Activated T-cell treated with anti-CD3 and anti-CD28 coated beads for 4 hours (primary cell): ENCODE measurements at regions not wholly inside any gene's neighbourhood (a gene's known extent, or its start where the extent isn't known, plus 50 kb on each side); places are given as distances from the start of the nearest gene placed in this dataset.

Experiments
- DNase-seq: peaks from one replicate; pipeline ENCODE4 v3.0.0-alpha.2; 2020

DNA sequence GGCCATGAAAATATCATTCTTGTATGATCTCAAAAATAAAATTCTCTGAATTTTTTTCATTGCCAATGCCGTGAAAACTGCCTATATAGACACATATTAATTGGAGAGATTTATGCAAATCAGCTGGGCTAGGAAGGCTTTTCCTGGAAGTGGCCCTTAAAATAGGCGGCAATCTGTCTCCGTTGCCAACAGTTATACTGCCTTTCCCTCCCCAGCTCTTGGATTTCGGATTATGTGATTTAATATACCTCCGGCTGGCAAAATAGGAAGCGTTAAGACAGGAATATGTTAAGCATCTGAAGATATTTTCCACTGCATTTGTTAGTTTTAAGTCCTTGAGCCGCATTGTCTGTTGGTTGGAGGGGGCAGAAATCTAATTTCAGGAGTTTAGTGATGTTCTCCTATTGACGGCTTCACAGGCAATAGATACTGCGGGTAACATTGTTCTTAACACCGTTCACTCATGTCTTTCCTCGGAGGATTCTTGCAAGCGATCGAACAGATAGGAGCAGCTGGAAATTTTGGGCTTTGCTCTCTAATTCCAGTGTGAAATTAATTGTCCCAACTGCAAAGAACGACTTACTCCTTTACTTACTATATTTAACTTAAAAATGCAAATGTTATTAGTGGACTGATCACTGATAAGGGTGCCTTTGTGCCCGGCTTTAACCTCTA is 113.3 kb downstream of the LINC00237 start:
- no peak for DNase-seq

DNA sequence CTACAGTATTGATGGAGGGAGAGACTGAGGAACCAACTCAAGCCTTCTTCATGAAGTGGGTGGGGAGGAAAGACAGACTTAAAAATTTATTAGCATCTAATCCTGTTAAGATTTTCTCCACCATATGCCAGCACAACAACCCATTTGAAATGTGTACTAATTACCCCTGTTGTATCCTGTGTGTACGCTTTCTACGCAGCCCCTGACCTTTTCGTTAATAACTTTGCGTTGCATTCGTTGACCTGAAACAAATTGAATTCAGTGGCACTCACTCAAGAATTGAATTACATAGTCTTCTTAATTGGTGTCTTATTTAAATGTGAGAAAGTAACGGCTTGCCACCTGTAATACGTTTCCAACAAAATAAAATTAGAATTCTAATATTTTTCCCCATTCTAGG is 113.9 kb downstream of the LINC00237 start:
- DNase-seq: no peak

DNA sequence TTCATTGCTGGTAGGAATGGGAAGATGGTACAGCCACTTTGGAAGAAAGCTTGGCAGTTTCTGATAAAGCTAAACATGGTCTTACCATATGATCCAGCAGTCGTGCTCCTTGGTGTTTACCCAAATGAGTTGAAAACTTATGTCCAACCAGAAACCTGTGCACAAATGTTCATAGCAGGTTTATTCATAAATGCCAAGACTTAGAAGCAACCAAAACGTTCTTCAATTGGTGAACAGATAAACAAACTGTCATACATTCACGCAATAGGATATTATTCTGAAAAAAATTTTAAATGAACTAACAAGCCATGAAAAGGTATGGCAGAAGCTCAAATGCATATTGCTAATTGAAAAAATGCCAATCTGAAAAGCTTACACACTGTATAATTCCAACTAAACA is 117.1 kb downstream of the LINC00237 start:
- DNase-seq: no peak

DNA sequence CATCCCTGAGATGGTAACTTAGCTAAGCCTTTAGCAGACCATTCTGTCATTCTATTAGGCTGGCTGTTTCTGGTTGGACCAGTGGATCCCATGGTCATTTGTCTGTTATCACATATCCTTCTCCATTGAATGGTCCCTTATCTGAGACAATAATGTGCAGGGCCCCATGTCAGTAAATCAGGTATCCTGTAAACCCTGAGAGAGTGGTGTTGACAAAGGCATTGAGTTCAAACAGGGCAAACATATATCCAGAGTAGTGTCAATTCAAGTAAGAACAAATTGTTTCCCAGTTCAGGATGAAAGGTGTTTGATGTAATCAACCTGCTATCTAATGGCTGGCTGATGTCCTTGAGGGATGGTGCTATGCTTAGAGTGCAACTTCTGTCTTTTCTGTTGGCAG is 126.2 kb downstream of the LINC00237 start:
- DNase-seq: no peak

DNA sequence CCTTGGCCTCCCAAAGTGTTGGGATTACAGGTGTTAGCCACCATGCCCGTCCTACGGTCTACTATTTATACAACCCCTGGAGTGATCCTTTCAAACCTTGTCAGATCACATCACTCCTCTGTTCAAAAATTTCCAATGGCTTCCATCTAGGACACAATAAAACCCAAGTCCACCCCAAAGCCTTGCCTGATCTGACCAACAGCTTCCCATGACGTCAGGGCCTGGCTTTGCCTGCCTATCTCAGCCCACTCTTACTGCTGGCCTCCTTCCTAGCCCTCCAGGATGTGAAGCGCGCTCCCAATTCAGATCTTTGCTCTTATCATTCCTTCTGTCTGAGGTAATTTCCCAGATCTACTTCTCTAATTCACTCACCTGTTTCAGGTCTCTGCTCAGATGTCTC is 128.4 kb downstream of the LINC00237 start:
- DNase-seq: no peak

DNA sequence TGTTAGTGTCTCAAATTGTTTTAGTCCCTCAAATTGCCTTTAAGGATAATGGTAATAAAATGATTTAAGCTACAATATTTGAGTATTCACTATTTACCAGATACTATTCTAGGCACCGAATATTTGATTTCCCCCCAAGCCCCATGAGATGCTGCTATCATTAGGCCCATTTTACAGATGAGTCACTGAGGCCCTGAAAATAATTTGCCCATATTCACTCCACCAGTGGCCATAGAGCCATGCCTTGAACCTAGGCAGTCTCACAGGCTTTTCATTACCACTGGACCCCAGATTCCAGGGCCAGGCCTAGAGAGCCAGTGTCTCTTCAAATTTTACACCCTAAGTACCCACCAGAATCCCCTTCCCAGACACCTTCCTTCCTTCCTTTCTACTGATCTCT is 133.7 kb downstream of the LINC00237 start:
- DNase-seq: no peak

DNA sequence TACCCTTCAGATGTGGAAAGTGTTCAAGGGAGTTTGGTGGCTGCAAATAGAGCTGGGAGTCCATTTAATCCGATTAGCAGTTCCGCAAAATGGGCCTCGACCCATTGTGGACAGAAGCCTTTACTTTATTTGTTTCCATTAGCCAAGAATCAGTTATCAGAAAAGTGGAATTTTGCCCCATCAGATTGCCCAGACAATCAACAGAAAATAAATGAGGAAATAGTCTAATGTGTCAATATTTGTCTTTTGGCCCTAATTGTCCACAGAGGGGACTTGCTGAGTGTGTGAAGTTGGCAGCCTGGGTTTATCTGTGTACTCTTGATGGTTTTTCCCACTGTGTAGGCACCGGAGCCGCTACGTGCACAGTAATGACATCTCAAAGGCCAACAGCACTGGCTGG is 134.3 kb downstream of the LINC00237 start:
- no peak for DNase-seq

DNA sequence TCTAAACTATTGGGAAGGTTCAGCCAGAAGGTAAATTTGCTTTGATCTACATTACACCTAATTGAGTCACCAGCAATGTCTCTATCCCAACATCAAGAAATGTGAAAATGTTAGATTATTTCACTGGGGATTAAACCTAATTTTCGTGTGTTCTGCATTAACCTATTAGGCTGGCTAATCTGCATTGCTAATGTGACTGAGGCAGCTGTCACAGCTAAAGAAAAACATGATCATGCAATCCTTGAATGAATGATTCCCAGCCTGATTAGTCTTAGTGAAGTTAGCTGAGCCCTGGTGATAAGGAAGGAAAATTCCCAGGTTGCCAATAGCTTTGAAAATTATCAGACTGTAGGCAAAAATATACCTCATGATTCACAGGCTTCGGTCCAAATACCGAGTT is 135.3 kb downstream of the LINC00237 start:
- no peak for DNase-seq

DNA sequence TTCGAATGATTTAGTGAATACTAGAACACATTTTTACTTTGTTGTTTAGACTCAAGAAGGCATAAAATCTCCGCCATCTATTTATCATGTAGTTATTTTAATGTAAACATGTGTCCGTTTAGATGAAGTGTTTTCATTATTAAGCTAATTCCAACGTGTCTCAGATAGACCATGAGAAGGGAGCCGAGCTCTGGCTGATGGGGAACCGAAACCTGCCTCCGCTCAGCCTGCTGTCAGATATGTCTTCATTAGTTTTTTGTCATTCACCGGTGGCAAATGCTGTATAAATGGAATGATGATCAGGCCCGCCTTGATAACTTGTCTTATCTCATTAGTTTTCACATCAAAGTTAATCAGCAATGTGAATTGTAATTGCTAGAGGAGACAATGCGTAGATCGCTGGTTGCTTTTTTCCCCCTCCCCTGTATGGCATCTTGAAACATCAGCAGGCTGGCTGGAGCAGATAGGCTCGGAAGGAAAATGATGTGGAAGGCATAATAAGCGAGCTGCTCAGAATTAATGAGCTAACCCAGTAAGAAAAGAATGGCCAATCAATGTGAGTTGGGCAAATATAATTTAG is 136.4 kb downstream of the LINC00237 start:
- no peak for DNase-seq

DNA sequence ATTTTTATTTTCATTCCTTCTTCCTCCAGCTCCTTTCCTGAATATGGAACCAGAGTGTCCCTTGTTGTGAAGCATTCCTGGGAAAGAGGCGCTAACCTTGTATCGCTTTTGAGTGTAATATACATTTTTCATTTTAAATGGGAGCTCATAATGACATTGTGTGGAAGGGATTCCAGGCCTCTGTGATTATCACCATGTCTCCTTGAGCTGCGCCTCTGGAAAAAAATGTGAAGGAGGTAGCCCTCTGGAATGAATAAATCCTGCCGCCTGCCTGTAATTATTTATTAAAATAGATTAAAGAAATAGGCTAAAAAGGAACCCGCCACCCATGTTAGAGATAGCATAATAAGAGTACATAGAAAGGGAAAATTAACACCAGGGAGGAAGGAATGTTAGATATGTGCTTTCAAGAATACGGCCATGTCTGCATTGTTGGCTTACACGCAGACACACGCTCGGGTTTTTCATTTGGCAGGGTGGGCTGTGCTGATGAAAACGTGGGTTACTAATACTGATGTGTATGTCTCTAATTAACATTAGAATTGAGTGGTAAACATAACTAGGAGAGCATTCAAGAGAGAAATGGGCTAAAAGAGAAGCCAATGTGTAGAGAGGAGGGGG is 138.5 kb downstream of the LINC00237 start:
- no peak for DNase-seq

DNA sequence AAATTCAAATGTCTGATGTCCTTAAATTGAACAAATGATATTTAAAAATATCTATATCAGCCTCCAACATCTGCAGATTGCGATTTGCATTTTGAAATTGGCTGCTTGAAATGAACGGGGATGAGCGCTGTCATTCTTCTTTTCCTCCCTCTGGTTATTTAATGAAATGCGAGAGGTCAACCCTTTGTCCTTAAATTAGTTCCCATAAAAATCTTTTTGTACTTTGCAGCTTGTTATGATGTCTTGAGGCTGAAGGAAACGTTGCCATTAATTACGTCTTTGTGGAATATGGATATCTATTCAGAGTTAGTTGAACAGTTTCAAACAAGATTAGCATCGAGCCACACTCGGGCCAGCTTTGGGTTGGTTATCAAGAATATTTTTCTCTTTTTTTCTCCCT is 140.0 kb downstream of the LINC00237 start:
- no peak for DNase-seq

DNA sequence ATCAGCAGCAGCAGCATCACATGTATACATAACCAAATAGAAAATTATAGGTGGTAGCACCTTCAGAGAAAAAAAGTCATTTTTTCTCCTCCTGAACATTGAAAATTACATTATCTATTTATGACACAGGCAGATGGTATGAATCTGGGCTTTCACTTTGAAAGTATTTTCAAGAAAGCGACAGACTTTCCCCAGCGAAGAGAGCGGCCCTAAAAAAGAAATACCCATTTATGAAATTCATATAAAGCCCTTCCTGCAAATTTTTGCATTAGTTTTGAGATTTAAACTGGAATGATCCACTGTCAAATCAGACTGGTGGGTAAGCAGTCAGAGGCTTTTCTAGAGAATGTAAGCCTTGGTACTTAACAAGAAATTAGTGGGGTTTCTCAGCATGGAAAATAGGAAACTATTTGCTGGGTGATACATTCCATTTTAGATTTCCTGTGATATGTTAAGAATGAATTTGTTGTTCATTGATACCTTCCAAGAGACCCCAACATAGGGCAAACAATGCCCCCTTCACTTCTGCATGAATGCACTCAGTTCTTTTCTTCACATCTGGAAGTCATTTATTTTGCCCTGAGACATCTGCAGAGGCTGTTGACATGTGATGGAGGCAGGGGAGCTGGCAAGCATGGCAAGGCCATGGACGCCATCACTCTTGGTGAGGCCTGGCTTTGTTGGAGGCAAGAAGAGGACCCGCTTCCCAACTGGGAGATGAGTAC is 147.0 kb downstream of the LINC00237 start:
- DNase-seq: no peak

DNA sequence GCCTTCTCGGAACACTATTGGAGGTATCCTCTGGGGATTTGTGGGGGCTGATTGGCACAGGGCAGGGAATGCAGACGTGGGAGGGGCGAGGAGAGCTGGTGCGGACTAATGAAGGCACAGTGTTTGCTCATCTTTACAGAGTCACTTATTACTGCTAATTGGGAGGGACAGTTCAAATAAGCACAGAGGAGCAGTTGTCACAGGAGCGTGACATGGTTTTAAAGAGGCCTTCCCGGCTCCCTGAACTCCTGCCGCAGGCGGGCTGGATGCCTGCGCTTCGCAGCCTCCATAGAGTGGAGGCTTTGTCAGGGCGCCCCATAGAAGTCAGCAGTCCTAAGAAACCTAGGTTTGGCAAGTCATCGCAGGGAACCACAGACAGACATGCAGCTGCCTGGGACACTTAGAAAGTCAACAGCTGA is 149.6 kb downstream of the LINC00237 start:
- DNase-seq: no peak

DNA sequence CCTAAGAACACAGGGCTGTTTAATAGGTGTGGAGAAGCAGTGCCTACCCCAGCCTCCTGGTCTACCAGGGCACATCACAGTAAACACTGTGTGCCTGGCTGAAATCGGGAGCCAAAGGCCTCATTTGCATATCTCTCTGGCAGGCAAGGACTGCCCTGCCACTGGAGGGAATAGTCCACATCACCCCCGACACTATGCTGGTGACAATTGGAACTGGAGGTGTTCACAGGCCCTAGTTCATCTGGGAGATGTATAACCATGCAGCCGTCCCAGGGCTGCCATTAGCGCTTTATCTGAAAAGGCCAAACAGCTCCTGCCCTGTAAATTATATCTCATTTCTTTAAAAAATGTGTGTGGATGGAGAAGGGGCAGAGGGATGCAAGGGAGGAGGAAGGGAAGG is 150.3 kb downstream of the LINC00237 start:
- no peak for DNase-seq

DNA sequence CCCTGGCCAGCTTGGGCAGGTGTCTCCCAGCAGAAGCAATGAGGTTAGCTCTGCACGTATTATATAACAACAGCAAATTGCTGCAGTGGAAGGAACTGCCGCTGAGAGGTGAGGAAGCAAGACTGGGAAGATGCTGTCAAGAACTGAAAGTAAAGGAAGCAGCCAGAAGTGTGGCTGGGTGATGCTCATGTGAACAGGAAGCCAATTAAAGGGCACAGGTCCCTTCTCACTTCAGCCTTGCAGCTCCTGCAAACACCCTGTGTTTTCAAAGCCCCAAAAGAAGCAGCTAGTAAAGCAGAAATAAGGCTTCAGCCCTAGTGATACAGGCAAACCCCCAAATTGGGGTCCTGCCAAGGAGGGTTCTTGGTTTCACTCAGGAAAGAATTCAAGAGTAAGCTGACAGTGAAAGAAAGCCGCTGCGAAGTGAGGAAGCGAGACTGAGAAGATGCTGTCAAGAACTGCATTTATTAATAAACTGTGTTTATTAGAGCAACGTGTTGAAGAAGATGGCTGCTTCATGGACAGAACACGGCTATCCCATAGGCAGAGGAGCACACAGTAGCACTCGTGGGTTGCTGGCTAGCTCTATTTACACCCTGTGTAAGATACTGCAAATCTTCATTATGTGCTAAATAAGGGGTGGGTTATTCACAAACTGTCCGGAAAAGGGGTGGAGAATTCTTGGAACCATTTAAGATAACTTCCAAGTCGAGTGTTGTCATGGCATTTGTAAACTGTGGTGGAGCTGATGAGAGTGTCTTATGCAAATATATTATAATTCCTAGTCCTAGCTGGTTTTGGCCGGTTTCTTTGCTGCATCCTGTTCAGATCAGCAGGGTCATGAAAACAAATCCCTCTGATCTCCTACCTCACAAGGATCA is 152.2 kb downstream of the LINC00237 start:
- no peak for DNase-seq

DNA sequence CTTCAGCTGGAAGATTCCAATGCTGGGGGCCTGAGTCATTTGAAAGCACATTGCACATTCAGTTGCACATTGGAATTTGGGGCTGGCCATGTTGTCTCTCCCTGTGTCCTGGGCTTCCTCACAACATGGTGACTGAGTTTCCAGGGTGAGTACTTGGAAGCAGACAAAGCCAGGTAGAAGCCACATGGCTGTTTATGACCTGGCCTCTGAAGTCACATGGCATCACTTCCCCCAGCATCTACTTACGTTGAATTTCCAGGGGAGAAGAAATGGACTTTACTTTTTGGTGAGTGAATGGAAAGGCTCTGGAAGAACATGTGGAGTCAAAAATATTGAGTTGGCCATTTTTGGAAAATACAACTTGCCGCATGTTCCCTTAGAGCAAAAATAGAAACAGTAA is 155.5 kb downstream of the LINC00237 start:
- no peak for DNase-seq

DNA sequence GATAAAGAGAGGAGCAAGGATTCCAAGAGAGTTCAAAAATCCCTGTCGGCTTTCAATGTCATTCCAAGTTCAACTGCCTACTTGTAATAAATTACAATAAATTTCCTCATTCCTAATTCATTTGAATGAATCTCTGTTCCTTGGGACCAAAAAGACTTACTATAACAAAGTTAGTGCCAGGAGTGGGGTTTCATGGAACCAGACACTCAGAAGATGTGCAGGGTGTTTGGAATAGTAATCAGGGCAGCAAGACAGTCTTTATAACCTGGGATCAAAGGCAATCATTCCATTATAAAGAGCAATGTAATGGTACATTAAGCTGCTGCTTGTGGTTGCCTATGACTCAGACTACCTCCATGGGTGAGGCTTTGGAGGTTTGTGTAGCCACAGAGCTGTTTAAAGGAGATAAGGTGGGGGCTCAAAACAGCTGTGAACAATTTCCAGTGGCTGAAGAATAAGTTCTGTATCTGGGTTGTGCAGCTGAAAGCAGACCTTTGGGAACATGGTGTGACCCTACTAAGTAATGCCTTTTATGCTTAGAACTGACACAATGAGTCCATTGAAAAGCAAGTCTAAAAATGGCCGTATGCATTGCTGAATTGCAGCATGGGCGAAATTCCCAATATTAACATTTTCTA is 159.9 kb downstream of the LINC00237 start:
- DNase-seq: no peak

DNA sequence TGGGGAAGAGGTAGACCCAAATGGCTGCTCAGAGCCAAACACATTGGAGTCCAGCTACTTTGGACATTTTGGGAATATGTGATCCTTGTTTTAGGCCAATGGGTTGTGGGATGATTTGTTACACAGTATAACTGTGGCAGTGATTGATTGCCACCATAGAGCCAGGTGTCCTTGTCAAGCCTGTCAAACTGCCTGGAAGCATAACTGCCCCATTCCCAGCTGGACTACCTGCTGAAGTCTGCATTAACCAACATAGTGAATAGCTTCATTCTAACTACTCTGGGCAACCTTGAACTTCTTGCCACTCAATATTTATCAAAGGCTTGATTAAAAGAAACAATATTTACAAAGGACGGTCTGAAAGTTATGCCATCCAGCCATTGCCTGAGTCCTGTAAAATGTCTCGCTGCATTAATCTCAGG is 164.7 kb downstream of the LINC00237 start:
- DNase-seq: no peak

DNA sequence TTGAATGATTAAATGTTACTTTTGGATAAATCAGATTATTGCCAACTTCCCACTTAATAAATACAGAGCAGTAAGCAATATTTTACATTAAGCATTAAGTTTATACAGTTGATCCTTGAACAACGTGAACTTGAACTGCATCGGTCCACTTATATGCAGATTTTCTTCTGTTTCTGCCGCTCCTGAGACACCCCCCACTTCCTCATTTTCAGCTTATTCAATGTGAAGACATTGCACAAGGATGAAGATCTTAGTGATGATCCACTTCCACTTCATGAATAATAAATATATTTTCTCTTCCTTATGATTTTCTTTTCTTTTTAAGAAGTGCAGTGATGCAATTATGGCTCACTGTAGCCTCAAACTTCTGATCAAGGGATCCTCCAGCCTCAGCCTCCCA is 167.2 kb downstream of the LINC00237 start:
- no peak for DNase-seq

DNA sequence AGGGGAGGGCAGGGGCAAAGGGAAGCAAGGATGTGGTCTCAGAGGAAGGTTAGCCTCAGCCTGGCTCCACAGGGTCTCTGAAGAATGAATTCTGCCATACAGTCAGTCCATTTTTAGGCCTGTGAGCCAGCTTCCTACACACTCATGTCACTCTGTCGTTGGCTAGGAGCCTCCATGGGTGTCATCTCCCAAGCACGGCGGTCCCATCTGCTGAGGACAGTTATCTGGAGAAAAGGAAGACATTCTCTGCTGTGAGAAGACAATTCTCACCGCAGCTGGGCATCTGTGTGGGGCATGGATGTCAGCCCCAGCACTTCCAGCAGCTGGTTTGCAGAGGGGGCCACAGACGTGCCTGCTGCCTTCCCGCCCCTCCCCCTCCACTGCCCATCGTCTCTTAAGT is 167.6 kb downstream of the LINC00237 start:
- DNase-seq: no peak

DNA sequence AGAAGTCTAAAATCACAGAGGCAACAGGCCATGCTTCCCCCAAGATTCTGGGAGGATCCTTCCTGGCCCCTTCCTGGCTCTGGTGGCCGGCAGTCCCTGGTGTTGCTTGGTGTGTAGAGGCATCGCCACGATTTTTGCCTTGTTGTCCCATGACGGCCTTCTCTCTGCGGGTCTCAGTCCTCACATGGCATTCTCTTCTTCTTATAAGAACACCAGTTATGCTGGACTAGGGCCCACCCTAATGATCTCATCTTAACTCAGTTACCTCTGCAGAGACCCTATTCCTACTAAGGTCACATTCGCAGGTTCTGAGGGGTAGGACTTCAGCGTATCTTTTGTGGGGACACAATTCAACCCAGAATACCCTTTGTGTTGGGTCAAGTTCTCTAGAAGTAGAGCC is 168.0 kb downstream of the LINC00237 start:
- no peak for DNase-seq
